Prostate gland (tissue), 2 donors: ENCODE measurements at regions not wholly inside any gene's neighbourhood (a gene's known extent, or its start where the extent isn't known, plus 50 kb on each side); places are given as distances from the start of the nearest gene placed in this dataset.

Experiments
- POLR2A ChIP-seq: fragments of 450-650 bp; IDR thresholded peaks from one replicate; pipeline ENCODE4 v1.6.1; 2016; ENCODE audit warnings: antibody characterized with exemption, mild to moderate bottlenecking
- POLR2AphosphoS5 ChIP-seq: sonication (generic); formaldehyde crosslinking; IDR thresholded peaks from one replicate; pipeline ENCODE4 v1.6.1; 2017; ENCODE audit warnings: antibody characterized with exemption
- TF ChIP-seq, protein P1 (sequence below), 4 experiments: fragments of 200-600 bp in 2 of 4; fragments of 450-650 bp in 2 of 4; sonication (generic) in 2 of 4; IDR thresholded peaks; 1 replicate in 3 of 4; 2 replicates in 1 of 4; pipeline ENCODE4 v1.5.1; 2016 to 2019; ENCODE audit warnings: antibody characterized with exemption in 4 of 4, mild to moderate bottlenecking in 2 of 4, moderate library complexity in 2 of 4

DNA sequence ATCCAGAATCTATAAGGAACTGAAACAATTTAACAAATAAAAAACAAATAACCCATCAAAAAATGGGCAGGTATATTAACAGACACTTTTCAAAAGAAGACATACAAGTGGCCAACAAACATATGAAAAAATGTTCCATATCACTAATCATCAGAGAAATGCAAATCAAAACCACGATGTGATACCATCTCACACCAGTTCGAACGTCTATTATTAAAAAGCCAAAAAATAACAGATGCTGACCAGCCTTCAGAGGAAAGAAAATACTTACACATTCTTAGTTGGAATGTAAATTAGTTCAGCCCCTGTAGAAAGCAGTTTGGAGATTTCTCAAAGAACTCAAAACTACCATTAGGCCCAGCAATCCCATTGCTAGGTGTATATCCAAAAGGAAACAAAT lies 687.9 kb upstream of the AADAT start:
- TF ChIP-seq POLR2A: no peak
- TF ChIP-seq, protein P1, sequence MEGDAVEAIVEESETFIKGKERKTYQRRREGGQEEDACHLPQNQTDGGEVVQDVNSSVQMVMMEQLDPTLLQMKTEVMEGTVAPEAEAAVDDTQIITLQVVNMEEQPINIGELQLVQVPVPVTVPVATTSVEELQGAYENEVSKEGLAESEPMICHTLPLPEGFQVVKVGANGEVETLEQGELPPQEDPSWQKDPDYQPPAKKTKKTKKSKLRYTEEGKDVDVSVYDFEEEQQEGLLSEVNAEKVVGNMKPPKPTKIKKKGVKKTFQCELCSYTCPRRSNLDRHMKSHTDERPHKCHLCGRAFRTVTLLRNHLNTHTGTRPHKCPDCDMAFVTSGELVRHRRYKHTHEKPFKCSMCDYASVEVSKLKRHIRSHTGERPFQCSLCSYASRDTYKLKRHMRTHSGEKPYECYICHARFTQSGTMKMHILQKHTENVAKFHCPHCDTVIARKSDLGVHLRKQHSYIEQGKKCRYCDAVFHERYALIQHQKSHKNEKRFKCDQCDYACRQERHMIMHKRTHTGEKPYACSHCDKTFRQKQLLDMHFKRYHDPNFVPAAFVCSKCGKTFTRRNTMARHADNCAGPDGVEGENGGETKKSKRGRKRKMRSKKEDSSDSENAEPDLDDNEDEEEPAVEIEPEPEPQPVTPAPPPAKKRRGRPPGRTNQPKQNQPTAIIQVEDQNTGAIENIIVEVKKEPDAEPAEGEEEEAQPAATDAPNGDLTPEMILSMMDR (IDR thresholded peaks at IDR 0.05): no peak
- no peak for TF ChIP-seq POLR2AphosphoS5
